GM10248 (cell line): ENCODE measurements at regions not wholly inside any gene's neighbourhood (a gene's known extent, or its start where the extent isn't known, plus 50 kb on each side); places are given as distances from the start of the nearest gene placed in this dataset.

ENCODE experiments used
- CTCF ChIA-PET: fragments of 300-600 bp; sonication (Branson Sonifier 250); formaldehyde crosslinking; extraction: SDS; loops from one replicate; lab custom pipeline; 2021; ENCODE audit warnings: antibody characterized with exemption; lab: Yijun Ruan, JAX
- POLR2A ChIA-PET: fragments of 350-650 bp; sonication (Branson Sonifier 250); formaldehyde crosslinking; extraction: SDS; loops from one replicate; lab custom pipeline; 2020; ENCODE audit warnings: antibody characterized with exemption; lab: Yijun Ruan, JAX
- DNase-seq: peaks from one replicate; pipeline ENCODE4 v3.0.0; 2012; ENCODE audit errors: extremely low spot score
- TF ChIP-seq, protein P1 (sequence below): IDR thresholded peaks from 2 replicates; pipeline ENCODE4 v1.5.1; 2012; ENCODE audit warnings: mild to moderate bottlenecking, low read depth; ENCODE audit errors: extremely low read depth, missing control alignments, control extremely low read depth

DNA sequence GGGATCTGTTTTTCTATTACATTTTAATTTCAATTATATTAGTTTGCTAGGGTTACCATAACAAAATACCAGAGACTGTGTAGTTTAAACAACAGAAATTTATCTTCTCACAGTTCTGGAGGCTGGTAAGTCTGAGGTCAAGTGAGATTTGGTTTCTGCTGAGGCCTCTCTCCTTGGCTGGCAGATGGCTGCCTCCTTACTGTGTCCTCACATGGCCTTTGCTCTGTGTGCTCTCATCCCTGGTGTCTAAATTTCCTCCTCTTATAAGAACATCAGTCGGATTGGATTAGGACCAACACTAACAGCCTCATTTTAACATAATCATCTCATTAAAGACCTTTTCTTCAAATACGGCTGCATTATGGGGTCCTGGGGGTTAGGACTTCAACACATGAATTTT is 195.2 kb upstream of the CHODL start:
- ChIA-PET POLR2A (no interaction called here), CTCF (interaction anchor here (1.4 kb wide), 1 partner anchor 8 kb away, joined by 4 read pairs; no protein-coding TSS in a partner anchor)
- TF ChIP-seq, protein P1, sequence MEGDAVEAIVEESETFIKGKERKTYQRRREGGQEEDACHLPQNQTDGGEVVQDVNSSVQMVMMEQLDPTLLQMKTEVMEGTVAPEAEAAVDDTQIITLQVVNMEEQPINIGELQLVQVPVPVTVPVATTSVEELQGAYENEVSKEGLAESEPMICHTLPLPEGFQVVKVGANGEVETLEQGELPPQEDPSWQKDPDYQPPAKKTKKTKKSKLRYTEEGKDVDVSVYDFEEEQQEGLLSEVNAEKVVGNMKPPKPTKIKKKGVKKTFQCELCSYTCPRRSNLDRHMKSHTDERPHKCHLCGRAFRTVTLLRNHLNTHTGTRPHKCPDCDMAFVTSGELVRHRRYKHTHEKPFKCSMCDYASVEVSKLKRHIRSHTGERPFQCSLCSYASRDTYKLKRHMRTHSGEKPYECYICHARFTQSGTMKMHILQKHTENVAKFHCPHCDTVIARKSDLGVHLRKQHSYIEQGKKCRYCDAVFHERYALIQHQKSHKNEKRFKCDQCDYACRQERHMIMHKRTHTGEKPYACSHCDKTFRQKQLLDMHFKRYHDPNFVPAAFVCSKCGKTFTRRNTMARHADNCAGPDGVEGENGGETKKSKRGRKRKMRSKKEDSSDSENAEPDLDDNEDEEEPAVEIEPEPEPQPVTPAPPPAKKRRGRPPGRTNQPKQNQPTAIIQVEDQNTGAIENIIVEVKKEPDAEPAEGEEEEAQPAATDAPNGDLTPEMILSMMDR = no peak
- no peak for DNase-seq

DNA sequence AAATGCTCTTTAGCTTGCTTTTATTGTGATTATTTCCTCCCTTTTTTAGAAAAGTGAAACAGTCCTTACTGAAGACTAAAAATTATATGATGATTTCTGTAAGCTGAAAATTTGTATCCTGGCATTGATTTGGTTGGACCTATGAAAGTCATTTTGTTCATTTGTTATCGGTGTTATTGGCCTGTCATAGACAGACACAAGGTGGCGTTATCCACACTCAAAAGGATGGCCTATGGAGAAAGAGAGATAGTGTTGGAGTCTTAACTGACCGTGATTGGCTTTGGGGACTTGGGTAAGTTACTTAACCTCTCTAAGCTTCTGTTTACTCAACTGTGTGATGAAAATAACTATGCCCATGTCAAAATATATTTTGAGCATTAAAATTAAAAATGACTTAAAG is 203.6 kb upstream of the CHODL start:
- CTCF ChIA-PET = interaction anchor here (1.0 to 1.8 kb wide), 2 partner anchors 9 to 10 kb away, joined by 3 to 4 read pairs; no protein-coding TSS in a partner anchor
- DNase-seq = no peak
- POLR2A ChIA-PET = no interaction called here
- TF ChIP-seq, protein P1 = peak; percentile 34

DNA sequence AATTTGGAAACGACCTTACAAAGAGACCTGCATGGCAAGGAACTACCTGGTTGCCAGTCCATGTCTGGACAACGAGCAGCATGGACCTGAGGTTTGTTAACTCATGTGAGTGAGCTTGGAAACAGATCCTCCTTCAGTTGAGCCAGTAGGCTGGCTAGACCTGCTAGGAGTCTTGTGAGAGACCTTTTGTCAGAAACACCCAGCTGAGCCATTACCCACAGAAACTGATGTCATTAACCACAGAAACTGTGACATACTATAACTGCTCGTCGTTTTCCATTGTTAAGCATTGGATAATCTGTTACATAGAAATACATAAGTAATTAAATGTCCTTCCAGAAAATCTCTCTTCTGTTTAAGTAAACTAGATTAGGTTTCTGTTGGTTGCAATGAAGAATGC is 211.1 kb upstream of the C21orf91 start:
- TF ChIP-seq, protein P1 = no peak
- ChIA-PET POLR2A (no interaction called here), CTCF (no interaction called here)
- DNase-seq = no peak

DNA sequence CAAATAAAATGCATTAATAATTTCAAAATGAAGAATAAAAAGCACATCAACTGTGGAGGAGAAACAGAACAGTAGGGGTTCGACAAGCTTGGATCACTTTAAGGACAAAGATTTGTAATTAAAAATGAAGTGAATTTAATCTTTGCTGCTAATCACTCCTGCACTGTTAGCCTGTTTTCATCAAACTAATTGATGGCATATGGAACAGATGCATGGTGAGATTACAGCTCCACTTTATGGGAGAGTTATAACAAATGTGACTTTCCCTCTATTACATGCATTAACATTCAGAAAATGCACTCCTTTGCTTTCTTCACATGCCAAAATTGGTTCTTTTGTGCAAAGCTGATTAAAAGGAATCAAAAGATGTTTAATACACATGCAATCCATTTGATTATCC is 207.2 kb upstream of the C21orf91 start:
- ChIA-PET POLR2A (no interaction called here), CTCF (no interaction called here)
- TF ChIP-seq, protein P1 = no peak
- no peak for DNase-seq

DNA sequence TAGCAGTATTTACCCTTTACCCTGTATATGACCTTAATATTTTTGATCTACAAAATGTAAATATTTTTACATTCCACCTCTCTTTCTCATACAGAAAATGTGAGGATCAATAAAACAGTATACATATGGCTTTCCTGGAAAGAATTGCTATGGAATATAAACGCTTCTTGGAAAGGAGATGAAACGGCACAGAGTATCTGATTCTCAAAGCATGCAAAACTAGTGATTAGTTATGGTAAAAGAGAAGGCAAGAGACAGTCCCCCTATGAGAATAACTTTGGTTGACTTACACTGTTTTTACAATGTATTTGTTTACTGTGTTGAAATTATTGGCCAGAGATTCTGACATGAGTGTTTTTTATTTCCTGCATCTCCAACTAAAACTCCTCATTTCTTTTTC is 204.6 kb upstream of the C21orf91 start:
- DNase-seq = no peak
- POLR2A ChIA-PET = no interaction called here
- TF ChIP-seq, protein P1 = no peak
- CTCF ChIA-PET = no interaction called here

DNA sequence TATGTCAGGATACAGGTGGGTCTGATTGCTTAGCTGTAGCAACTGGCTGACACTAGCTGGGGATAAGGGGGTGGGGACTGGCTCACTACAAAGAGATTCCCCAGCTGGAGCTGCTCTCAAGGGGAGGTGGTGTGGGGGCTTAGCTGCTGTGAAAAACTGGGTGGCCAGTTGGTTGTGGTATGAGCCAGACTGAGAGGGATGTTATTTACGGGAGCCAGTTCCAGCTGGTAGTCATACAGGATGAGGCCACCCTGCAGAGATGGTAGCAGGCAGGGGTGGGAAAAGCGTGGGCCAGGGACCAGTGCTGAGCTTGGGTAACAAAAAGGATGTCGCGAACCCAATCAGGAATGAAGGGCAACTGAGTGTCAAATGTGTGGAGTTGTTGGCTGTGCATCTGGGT is 204.0 kb upstream of the C21orf91 start:
- POLR2A ChIA-PET = no interaction called here
- TF ChIP-seq, protein P1 = no peak
- CTCF ChIA-PET = no interaction called here
- no peak for DNase-seq

DNA sequence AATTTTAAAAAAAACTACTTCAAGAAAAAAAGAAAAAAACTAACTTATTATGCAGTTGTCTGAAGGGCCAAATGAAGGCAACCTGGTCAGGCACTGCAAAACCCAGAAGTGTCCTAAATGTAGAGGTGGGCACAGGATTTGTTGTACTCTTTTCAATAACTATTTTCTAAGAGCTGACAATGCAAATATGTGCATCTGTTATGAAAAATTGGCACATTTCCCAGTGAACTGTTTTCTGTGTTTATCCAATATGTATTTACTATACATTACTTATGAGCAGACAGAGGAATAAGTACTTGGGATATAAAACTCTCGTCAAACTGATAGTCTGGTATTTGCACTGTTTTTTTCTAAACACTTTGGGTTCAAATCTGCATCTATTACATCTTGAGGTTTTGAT is 188.0 kb upstream of the C21orf91 start:
- TF ChIP-seq, protein P1 = no peak
- DNase-seq = no peak
- POLR2A ChIA-PET = no interaction called here
- CTCF ChIA-PET = no interaction called here
